ENCODE measurements at regions not wholly inside any gene's neighbourhood (a gene's known extent, or its start where the extent isn't known, plus 50 kb on each side); places are given as distances from the start of the nearest gene placed in this dataset.

- intact Hi-C loops (cut with DNase I): no loop called here
- no peaks in the 10 kb centered on the region for H3K27me3 ChIP-seq
- no peak overlapping the region for H3K27ac ChIP-seq (replicated peaks in 1 of 4)
- WGBS: 94% methylated on average over 2 of the region's 2 CpGs
- DNase-seq (ENCODE audit: extremely low spot score): no peak
- TF ChIP-seq EP300 (IDR thresholded peaks at IDR 0.05) (no peak), CTCF (IDR thresholded peaks at IDR 0.05) (no peak), POLR2A (IDR thresholded peaks at IDR 0.05; ENCODE audit: low read depth) (no peak), POLR2AphosphoS5 (IDR thresholded peaks at IDR 0.05) (no peak)
- H3K4me3 ChIP-seq: no peak overlapping the region
- H3K36me3 ChIP-seq: no peaks in the 10 kb centered on the region
- H3K9me3 ChIP-seq: no peaks in the 10 kb centered on the region
- no peaks in the 10 kb centered on the region for H3K4me1 ChIP-seq
Observed at GRCh38 chr21:20266441-20266710, 731.8 kb upstream of the NCAM2 start.

- H3K4me1 ChIP-seq: no peaks in the 10 kb centered on the region
- TF ChIP-seq CTCF (IDR thresholded peaks at IDR 0.05) (no peak), POLR2A (IDR thresholded peaks at IDR 0.05; ENCODE audit: low read depth) (no peak), EP300 (IDR thresholded peaks at IDR 0.05) (no peak), POLR2AphosphoS5 (IDR thresholded peaks at IDR 0.05) (no peak)
- H3K27ac ChIP-seq (replicated peaks in 1 of 4): no peak overlapping the region
- no peaks in the 10 kb centered on the region for H3K9me3 ChIP-seq
- intact Hi-C loops (cut with DNase I): no loop called here
- 82% methylated on average over 11 of the region's 11 CpGs for WGBS
- no peaks in the 10 kb centered on the region for H3K36me3 ChIP-seq
- H3K4me3 ChIP-seq: no peak overlapping the region
- DNase-seq (ENCODE audit: extremely low spot score): no peak
- no peaks in the 10 kb centered on the region for H3K27me3 ChIP-seq
Observed at GRCh38 chr21:20270365-20271055, 727.7 kb upstream of the NCAM2 start.

- Histone ChIP-seq H3K4me3 (no peak overlapping the region), H3K27ac (replicated peaks in 1 of 4) (no peak overlapping the region), H3K4me1 (no peaks in the 10 kb centered on the region), H3K27me3 (no peaks in the 10 kb centered on the region), H3K9me3 (no peaks in the 10 kb centered on the region), H3K36me3 (no peaks in the 10 kb centered on the region)
- 57% methylated on average over 5 of the region's 5 CpGs for WGBS
- intact Hi-C loops (cut with DNase I): no loop called here
- no peak for DNase-seq (ENCODE audit: extremely low spot score)
- TF ChIP-seq POLR2A (IDR thresholded peaks at IDR 0.05; ENCODE audit: low read depth) (no peak), CTCF (IDR thresholded peaks at IDR 0.05) (no peak), EP300 (IDR thresholded peaks at IDR 0.05) (no peak), POLR2AphosphoS5 (IDR thresholded peaks at IDR 0.05) (no peak)
Observed at GRCh38 chr21:20272791-20273362, 725.3 kb upstream of the NCAM2 start.

GRCh38 chr21:20276377-20276776 lies 721.8 kb upstream of the NCAM2 start:
- no peak overlapping the region for H3K4me3 ChIP-seq
- H3K27ac ChIP-seq (replicated peaks in 1 of 4): no peak overlapping the region
- intact Hi-C loops (cut with DNase I): no loop called here
- no peaks in the 10 kb centered on the region for H3K4me1 ChIP-seq
- H3K36me3 ChIP-seq: no peaks in the 10 kb centered on the region
- TF ChIP-seq POLR2A (IDR thresholded peaks at IDR 0.05; ENCODE audit: low read depth) (no peak), CTCF (IDR thresholded peaks at IDR 0.05) (no peak), POLR2AphosphoS5 (IDR thresholded peaks at IDR 0.05) (no peak), EP300 (IDR thresholded peaks at IDR 0.05) (no peak)
- no peak for DNase-seq (ENCODE audit: extremely low spot score)
- H3K27me3 ChIP-seq: no peaks in the 10 kb centered on the region
- no peaks in the 10 kb centered on the region for H3K9me3 ChIP-seq

- Histone ChIP-seq H3K4me3 (no peak overlapping the region), H3K36me3 (no peaks in the 10 kb centered on the region), H3K27me3 (no peaks in the 10 kb centered on the region), H3K9me3 (no peaks in the 10 kb centered on the region), H3K27ac (replicated peaks in 1 of 4) (no peak overlapping the region), H3K4me1 (no peaks in the 10 kb centered on the region)
- no peak for DNase-seq (ENCODE audit: extremely low spot score)
- TF ChIP-seq EP300 (IDR thresholded peaks at IDR 0.05) (no peak), POLR2A (IDR thresholded peaks at IDR 0.05; ENCODE audit: low read depth) (no peak), CTCF (IDR thresholded peaks at IDR 0.05) (no peak), POLR2AphosphoS5 (IDR thresholded peaks at IDR 0.05) (no peak)
- 90% methylated on average over 1 of the region's 1 CpG for WGBS
- intact Hi-C loops (cut with DNase I): no loop called here
Observed at GRCh38 chr21:20276954-20277353, 721.3 kb upstream of the NCAM2 start.
